Calu3 (cell line): ENCODE measurements at regions not wholly inside any gene's neighbourhood (a gene's known extent, or its start where the extent isn't known, plus 50 kb on each side); places are given as distances from the start of the nearest gene placed in this dataset.
"Not testable (repeated sequence)": the region's sequence is repeated elsewhere in the genome, so short reads cannot be mapped to it uniquely, and the experiment has no call there.

Experiments used
- BruUV-seq: library from RNA; stranded (reverse); fragments of 400-500 nt; replicated peaks from 2 replicates; lab custom pipeline; 2021; lab: Mats Ljungman, UMichigan
- CTCF ChIA-PET: fragments of 300-600 bp; sonication (Branson Sonifier 250); formaldehyde crosslinking; loops from one replicate; lab custom pipeline; 2022; ENCODE audit warnings: antibody characterized with exemption; lab: Charles Lee
- DNase-seq: peaks from one replicate; pipeline ENCODE4 v3.0.0; 2022
- H3K27ac Mint-ChIP-seq: one replicate; pipeline ENCODE4 v1.8.0; 2022; ENCODE audit warnings: mixed read lengths; ENCODE audit not compliant: unreplicated experiment
- H3K27me3 Mint-ChIP-seq: one replicate; pipeline ENCODE4 v1.8.0; 2022; ENCODE audit warnings: mixed read lengths; ENCODE audit not compliant: unreplicated experiment
- H3K36me3 Mint-ChIP-seq: one replicate; pipeline ENCODE4 v1.8.0; 2022; ENCODE audit warnings: mild to moderate bottlenecking, moderate library complexity, mixed read lengths; ENCODE audit not compliant: insufficient read depth, unreplicated experiment
- H3K4me1 Mint-ChIP-seq: one replicate; pipeline ENCODE4 v1.8.0; 2022; ENCODE audit warnings: mild to moderate bottlenecking, low read depth, mixed read lengths; ENCODE audit not compliant: unreplicated experiment
- H3K4me3 Mint-ChIP-seq: one replicate; pipeline ENCODE4 v1.8.0; 2022; ENCODE audit warnings: mild to moderate bottlenecking, low read depth, moderate library complexity, mixed read lengths; ENCODE audit not compliant: unreplicated experiment
- H3K9me3 Mint-ChIP-seq: one replicate; pipeline ENCODE4 v1.8.0; 2022; ENCODE audit warnings: low read depth, mixed read lengths; ENCODE audit not compliant: unreplicated experiment
- CTCF ChIP-seq: fragments of 200-600 bp; IDR thresholded peaks from one replicate; pipeline ENCODE4 v1.8.0; 2022; ENCODE audit warnings: antibody characterized with exemption; ENCODE audit not compliant: unreplicated experiment
- intact Hi-C: fragments of 100-400 bp; cut with micrococcal nuclease; formaldehyde crosslinking; loops from one replicate; pipeline ENCODE4 v1.10.0; 2022; ENCODE audit not compliant: unreplicated experiment

- Mint-ChIP-seq H3K4me1 (no peaks in the 10 kb centered on the region), H3K4me3 (no peak overlapping the region), H3K36me3 (no peaks in the 10 kb centered on the region), H3K9me3 (no peaks in the 10 kb centered on the region), H3K27me3 (no peaks in the 10 kb centered on the region), H3K27ac (no peak overlapping the region)
- no peak for TF ChIP-seq CTCF
- no TSS peak for BruUV-seq
- intact Hi-C loops, result no loop called here
- CTCF ChIA-PET, result no interaction called here
- DNase-seq, result no peak
These were observed 388.4 kb upstream of the HS3ST1 start for GRCh38 chr4:11817088-11817487.

GRCh38 chr4:11814758-11815157, 386.1 kb upstream of the HS3ST1 start:
- intact Hi-C loops, result no loop called here
- CTCF ChIA-PET, result no interaction called here
- H3K27ac Mint-ChIP-seq, result no peak overlapping the region
- no peak for TF ChIP-seq CTCF
- no peak for DNase-seq
- no peaks in the 10 kb centered on the region for H3K36me3 Mint-ChIP-seq
- H3K4me1 Mint-ChIP-seq, result no peaks in the 10 kb centered on the region
- no peaks in the 10 kb centered on the region for H3K27me3 Mint-ChIP-seq
- H3K9me3 Mint-ChIP-seq, result no peaks in the 10 kb centered on the region
- BruUV-seq, result no TSS peak
- no peak overlapping the region for H3K4me3 Mint-ChIP-seq

- intact Hi-C loops, result no loop called here
- BruUV-seq, result no TSS peak
- no peak for DNase-seq
- no peaks in the 10 kb centered on the region for H3K36me3 Mint-ChIP-seq
- H3K9me3 Mint-ChIP-seq, result no peaks in the 10 kb centered on the region
- H3K4me1 Mint-ChIP-seq, result no peaks in the 10 kb centered on the region
- no peak overlapping the region for H3K27ac Mint-ChIP-seq
- no peaks in the 10 kb centered on the region for H3K27me3 Mint-ChIP-seq
- no peak for TF ChIP-seq CTCF
- CTCF ChIA-PET, result no interaction called here
- no peak overlapping the region for H3K4me3 Mint-ChIP-seq
These were observed 385.3 kb upstream of the HS3ST1 start for GRCh38 chr4:11813951-11814446.

GRCh38 chr4:11811521-11811920, 382.8 kb upstream of the HS3ST1 start:
- H3K9me3 Mint-ChIP-seq, BruUV-seq, H3K36me3 Mint-ChIP-seq, DNase-seq, CTCF ChIA-PET, intact Hi-C loops, H3K27me3 Mint-ChIP-seq, H3K4me3 Mint-ChIP-seq, H3K4me1 Mint-ChIP-seq, H3K27ac Mint-ChIP-seq: not testable (repeated sequence)

- peak; percentile 2 for DNase-seq
- Mint-ChIP-seq H3K27me3 (no peaks in the 10 kb centered on the region), H3K27ac (no peak overlapping the region), H3K4me1 (peaks cover 17% of the 10 kb centered on the region), H3K36me3 (no peaks in the 10 kb centered on the region), H3K4me3 (no peak overlapping the region), H3K9me3 (no peaks in the 10 kb centered on the region)
- BruUV-seq, result no TSS peak
- intact Hi-C loops, result loop anchor here (10.0 kb wide), 1 partner anchor 829 kb away; no protein-coding TSS in a partner anchor
- CTCF ChIA-PET, result interaction anchor here (1.1 to 1.4 kb wide), 2 partner anchors 148 to 827 kb away, joined by 4 to 5 read pairs; no protein-coding TSS in a partner anchor
- TF ChIP-seq CTCF, result no peak
These were observed 377.1 kb upstream of the HS3ST1 start for GRCh38 chr4:11805842-11806241.
